NCI-H2107 treated with DMSO at 0.1 percent for 48 hours (cell line): ENCODE measurements at regions not wholly inside any gene's neighbourhood (a gene's known extent, or its start where the extent isn't known, plus 50 kb on each side); places are given as distances from the start of the nearest gene placed in this dataset.

Experiments used
- DNase-seq: peaks from one replicate; lab custom pipeline; 2025; ENCODE audit not compliant: unreplicated experiment; lab: John Stamatoyannopoulos, UW

DNA sequence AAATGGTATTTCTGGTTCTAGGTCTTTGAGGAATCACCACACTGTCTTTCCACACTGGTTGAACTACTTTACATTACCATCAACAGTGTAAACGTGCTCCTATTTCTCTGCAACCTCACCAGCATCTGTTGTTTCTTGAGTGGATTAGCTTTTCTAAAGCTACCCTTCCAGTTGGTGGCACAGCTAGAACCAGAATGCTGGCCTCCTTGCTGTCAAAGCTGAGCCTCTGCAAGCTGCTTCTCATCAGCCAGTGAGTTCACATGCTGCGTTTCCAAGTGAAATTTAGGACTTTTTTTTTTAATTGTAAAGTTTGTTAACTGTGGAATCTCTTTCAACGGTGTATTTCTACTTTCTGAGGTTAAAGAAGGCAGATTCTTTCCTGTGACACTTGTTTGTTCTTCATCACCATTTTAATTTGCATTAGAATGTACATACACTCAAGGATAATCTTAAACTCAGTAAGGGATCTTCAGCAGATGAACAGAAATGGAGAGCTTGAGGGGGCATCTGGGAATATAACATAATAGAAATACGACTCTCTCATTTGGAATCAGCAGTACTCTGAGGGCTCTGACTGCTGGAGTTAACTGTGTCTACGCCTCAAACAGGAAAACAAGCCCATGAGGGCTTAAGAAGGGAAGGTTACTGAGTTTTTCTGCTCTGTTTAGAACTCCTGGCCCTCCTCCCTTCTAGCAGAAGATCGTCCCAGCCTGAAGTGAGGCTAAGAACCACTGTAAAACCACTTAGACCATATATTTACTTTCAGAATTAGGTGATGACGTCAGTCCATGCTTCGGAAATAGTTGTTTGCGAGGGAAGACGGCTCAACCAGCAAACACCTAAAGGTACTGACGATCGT, 148.4 kb upstream of the FAM20A start:
- DNase-seq: no peak

DNA sequence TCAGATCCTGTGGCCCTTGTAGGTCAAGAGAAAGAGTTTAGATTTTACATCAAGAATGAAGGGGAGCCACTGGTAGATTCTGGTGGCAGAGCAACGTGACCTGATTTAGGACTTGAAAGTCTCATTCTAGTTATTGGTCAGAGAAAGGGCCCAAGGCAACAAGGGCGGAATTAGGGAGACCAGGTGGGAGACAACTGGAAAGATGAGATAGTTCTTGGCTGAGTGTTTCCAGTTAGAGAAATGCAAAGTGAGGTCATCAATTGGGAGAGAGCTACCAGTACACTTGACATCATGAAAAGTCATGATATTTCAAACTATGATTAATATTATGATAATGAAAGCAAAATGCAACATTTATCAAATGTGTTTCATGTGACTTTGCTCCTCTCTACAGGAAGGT, 147.2 kb upstream of the FAM20A start:
- DNase-seq: no peak

GRCh38 chr17:68740555-68741447, 139.6 kb upstream of the FAM20A start:
- no peak for DNase-seq

GRCh38 chr17:68737761-68738443, 136.7 kb upstream of the FAM20A start:
- no peak for DNase-seq

- DNase-seq: no peak
Observed at GRCh38 chr17:68734931-68735330, 133.8 kb upstream of the FAM20A start.

- no peak for DNase-seq
Observed at GRCh38 chr17:68734187-68734900, 133.2 kb upstream of the FAM20A start.

GRCh38 chr17:68733241-68734176, 132.3 kb upstream of the FAM20A start:
- no peak for DNase-seq

DNA sequence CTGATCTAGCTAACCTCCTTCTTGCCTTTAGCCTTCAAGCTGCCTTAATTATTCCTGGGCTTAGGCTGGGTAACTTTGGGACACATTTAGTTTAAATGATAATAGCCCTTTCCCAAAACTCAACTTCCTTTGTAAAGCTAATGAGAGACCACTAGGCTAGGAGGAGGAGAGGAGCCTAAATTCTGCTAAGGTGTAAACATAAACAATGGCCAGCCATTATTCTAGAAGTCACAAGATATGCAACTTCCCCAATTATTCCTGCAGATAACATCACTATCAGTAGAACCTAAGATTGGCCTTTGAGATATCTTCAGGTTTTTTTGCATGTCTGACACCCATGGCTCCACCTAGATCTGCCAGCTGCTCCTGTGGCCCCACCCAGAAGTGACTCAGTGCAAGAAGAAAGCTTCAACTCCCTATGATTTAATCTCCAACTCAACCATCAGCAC, 131.2 kb upstream of the FAM20A start:
- no peak for DNase-seq

DNA sequence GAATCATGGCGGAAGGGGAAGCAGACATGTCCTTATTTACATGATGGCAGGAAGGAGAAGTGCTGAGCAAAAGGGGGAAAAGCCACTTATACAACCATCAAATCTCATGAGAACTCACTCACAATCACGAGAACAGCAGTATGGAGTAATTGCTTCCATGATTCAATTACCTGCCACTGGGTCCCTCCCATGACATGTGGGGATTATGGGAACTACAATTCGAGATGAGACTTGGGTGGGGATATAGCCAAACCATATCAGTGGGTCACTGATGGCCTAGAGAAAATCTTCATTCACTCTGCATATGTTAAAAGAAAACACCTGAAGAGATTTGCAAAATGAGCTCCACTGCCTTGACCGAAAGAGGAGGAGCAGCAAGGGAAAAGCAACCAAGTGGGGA, 130.3 kb upstream of the FAM20A start:
- DNase-seq: no peak

DNA sequence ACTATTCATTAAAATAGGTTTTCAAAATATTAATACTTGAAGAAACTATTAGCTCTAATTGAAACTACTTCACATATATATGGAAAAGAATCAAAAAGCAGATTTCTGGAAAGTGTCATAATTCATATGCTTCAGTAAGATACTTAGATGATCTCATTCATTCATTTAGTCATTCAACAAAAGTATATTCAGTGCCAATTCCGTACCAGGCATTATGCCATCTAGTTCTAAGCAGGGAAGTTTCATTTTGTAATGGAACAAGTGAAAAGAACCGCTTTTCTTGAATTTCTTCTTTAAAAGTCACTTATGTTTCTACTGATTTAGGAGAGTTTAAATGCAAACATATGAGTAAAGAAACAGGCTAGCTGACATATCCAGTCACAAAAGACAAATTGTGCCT, 118.3 kb upstream of the FAM20A start:
- no peak for DNase-seq

DNA sequence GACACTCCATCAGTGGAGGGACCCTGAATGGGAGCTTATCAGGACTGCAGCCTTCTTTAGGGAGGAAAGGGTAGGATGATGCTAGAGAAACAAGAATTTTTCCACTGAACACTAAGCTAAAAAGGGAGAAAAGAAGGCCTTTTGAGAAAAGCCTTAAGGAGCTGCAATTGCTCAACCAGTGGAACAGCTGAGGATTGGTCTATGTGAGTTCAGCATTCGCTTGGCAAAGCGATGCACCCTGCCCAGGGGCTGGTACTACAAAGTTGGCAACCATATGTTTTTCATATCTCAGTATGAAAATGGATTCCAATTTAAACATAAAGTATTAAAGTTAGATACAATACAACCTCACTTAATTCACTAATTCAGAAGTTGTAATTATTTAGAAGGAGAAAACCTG, 117.8 kb upstream of the FAM20A start:
- no peak for DNase-seq

GRCh38 chr17:68718465-68718864, 117.3 kb upstream of the FAM20A start:
- DNase-seq: no peak

DNA sequence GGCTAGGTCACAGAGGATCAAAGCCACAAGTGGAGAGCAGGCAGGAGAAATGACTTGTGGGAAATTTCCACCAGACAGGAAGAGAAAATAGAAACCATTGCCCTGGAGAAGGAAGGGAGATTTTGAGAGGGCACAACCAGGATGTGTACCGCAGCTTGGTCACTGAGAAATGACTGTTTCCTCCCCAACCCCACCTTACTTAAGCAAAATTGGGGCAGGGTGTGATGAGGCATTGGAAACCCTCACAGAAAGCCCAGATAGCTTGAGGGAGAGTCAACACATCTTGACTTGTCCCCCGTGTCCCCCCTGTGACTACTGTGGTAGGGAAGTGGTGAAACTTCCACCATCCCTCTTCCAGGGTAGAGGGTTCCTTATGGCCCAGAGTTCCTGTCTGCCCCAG, 113.5 kb upstream of the FAM20A start:
- DNase-seq: no peak

DNA sequence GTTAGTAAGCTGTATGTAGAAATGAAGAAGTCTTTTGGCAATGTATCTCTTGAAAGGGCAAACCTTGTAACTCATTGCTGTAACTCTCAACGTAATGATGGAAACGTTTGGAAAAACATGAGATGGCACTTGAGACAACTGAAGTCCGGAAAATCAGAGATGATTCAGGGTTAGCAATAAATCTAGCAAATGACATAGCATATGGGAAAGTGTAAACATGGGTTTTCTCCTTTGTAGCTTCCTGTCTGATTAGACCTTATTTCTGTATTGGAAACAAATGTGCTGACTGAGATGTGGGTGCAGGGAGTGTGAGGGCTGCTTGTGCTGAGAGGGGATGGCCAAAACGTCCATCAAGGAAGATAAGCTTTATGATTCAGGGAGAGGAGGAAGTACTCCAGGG, 110.7 kb upstream of the FAM20A start:
- no peak for DNase-seq

GRCh38 chr17:68710976-68711375, 109.8 kb upstream of the FAM20A start:
- DNase-seq: no peak

DNA sequence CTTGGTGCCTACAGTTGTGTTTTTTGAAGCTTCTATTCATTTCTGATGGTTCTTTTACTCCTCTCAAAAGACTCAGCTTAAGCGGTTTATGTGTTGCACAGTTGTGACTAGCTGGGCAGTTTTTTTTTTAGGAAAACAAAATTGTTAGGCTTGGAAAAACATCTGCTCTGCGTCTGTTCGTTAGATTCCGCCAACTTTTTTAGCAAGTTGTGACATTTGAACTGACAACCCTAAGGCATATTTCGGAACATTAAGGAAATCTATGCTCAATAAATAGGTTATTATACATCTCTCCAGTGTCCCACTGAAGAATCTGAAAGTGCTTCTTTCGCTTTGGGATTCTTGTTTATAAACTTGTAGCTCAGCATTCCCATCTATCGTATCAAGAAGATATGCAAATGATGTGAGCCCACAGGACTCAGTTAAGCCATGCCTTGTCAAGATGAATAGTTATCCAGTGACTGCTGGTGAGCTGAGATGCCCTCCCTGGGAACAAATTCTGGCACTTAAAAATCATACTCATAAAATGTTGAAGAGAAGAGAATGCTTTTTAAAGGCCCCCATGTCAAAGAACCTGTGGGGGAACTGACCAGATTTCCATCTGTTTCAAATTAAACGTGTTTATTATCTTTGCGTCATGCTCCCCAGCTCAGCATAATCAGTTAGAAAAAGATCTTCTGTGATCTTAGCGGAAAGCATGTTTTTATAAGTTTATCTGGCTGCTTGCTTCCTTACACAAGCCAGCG, 109.0 kb upstream of the FAM20A start:
- no peak for DNase-seq

GRCh38 chr17:68709461-68709860, 108.3 kb upstream of the FAM20A start:
- no peak for DNase-seq

DNA sequence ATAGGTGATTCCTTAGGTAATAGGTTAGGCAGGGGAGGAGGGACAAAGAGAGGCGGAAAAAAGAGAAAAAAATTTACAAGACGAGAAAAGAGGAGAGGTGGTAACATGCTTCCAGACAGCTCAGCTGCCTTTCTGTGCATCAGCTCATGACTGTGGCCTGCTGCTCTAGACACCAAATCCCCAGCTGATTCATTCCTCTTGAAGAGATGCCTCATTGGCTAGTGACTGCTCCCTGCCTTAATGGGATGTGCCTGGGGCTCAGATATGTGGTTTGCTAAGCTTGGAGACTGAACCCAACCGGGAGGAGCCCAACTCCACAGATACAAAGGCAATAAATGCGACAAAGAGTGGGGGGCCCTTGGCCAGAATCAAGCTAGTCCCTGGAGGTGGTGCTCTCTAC, 105.9 kb upstream of the FAM20A start:
- no peak for DNase-seq

GRCh38 chr17:68706356-68706920, 105.3 kb upstream of the FAM20A start:
- DNase-seq: no peak
